Activated T-cell treated with anti-CD3 and anti-CD28 coated beads, Interleukin-2, amount 50 U/mL, for 4 hours (primary cell): ENCODE measurements at regions not wholly inside any gene's neighbourhood (a gene's known extent, or its start where the extent isn't known, plus 50 kb on each side); places are given as distances from the start of the nearest gene placed in this dataset.

Experiments used
- ATAC-seq, 2 donors: fragments of 200-7000 bp; cut with Tn5 transposase; one replicate each; pipeline ENCODE4 v1.10.0; 2021
- DNase-seq: peaks from one replicate; pipeline ENCODE4 v3.0.0-alpha.2; 2020
- H3K27me3 Mint-ChIP-seq: one replicate; pipeline ENCODE4 v1.8.0; 2021; ENCODE audit warnings: low read depth, mixed read lengths
- H3K36me3 Mint-ChIP-seq: one replicate; pipeline ENCODE4 v1.8.0; 2022; ENCODE audit warnings: mixed read lengths; ENCODE audit not compliant: insufficient read depth
- H3K4me1 Mint-ChIP-seq: one replicate; pipeline ENCODE4 v1.8.0; 2021; ENCODE audit warnings: low read depth, mixed read lengths
- H3K4me3 Mint-ChIP-seq: one replicate; pipeline ENCODE4 v1.8.0; 2021; ENCODE audit warnings: mild to moderate bottlenecking, moderate library complexity, mixed read lengths
- H3K9me3 Mint-ChIP-seq: one replicate; pipeline ENCODE4 v1.8.0; 2021; ENCODE audit warnings: mixed read lengths

GRCh38 chr15:93331545-93332167 lies 242.6 kb upstream of the RGMA start:
- no peak for DNase-seq
- Mint-ChIP-seq H3K36me3 (no peaks in the 10 kb centered on the region), H3K27me3 (peaks cover 44% of the 10 kb centered on the region), H3K9me3 (no peaks in the 10 kb centered on the region), H3K4me3 (no peak overlapping the region), H3K4me1 (no peaks in the 10 kb centered on the region)
- no peak for ATAC-seq

DNA sequence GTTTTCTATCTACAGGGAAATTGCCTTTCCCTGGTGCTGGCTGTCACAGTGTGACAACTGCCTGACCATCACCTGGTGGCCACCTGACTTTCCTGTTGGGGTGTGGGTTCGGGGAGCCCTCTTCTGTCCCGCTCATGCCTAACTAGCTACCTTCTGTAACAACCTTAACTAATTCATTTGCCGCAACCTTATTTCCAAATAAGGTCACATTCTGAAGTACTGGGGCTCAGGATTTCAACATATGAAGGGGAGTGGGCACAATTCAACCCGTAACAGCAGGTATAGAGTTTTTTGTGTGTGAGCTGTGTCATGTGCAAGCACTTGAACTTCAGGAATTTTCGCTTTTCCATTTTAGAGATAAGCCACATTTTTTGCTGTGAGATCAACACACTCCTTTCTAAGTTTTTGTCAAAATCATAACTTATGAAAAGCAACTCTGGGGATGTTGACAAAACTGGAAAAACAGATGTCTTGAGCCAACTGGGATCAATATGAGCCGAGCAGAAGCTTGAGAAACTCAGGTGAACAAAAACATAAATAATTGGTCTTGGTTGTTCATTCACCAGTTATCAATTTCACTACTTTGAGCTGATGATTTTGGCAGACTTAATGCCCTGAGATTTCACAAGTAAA lies 242.0 kb upstream of the RGMA start:
- Mint-ChIP-seq H3K4me3 (no peak overlapping the region), H3K4me1 (no peaks in the 10 kb centered on the region), H3K9me3 (no peaks in the 10 kb centered on the region), H3K36me3 (no peaks in the 10 kb centered on the region), H3K27me3 (peaks cover 38% of the 10 kb centered on the region)
- DNase-seq (no peak), ATAC-seq (no peak)

DNA sequence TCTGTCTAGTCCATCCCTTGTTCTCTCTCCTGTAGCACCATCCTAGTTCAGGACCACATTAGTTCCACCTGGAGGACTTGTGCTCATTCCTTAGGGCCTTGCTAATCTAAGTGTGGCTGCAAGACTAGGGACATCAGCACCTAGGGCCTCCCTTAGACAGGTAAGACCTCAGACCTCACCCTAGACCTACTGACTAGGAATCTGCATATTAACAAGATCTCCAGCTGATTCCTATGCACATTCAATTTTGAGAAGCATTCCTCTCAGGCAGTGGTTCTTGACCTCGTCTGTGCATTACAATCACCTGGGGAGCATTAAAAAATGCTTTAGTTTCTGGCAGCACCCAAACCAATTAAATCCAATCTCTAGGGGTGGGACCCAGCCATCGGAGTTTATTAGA lies 238.4 kb upstream of the RGMA start:
- no peak for DNase-seq
- Mint-ChIP-seq H3K4me1 (no peaks in the 10 kb centered on the region), H3K9me3 (no peaks in the 10 kb centered on the region), H3K36me3 (no peaks in the 10 kb centered on the region), H3K27me3 (peaks cover 23% of the 10 kb centered on the region), H3K4me3 (no peak overlapping the region)
- no peak for ATAC-seq

GRCh38 chr15:93324186-93324975 lies 235.4 kb upstream of the RGMA start:
- H3K4me1 Mint-ChIP-seq: no peaks in the 10 kb centered on the region
- no peaks in the 10 kb centered on the region for H3K9me3 Mint-ChIP-seq
- ATAC-seq: no peak
- H3K27me3 Mint-ChIP-seq: peaks cover 3% of the 10 kb centered on the region
- H3K36me3 Mint-ChIP-seq: no peaks in the 10 kb centered on the region
- H3K4me3 Mint-ChIP-seq: no peak overlapping the region
- DNase-seq: no peak

GRCh38 chr15:93321881-93322282 lies 232.9 kb upstream of the RGMA start:
- Mint-ChIP-seq H3K4me3 (no peak overlapping the region), H3K27me3 (peaks cover 4% of the 10 kb centered on the region), H3K9me3 (no peaks in the 10 kb centered on the region), H3K4me1 (no peaks in the 10 kb centered on the region), H3K36me3 (no peaks in the 10 kb centered on the region)
- ATAC-seq: no peak
- no peak for DNase-seq

GRCh38 chr15:93319121-93319814 lies 230.3 kb upstream of the RGMA start:
- Mint-ChIP-seq H3K4me1 (no peaks in the 10 kb centered on the region), H3K36me3 (no peaks in the 10 kb centered on the region), H3K4me3 (no peak overlapping the region), H3K9me3 (no peaks in the 10 kb centered on the region), H3K27me3 (peaks cover 13% of the 10 kb centered on the region)
- DNase-seq (no peak), ATAC-seq (no peak)

DNA sequence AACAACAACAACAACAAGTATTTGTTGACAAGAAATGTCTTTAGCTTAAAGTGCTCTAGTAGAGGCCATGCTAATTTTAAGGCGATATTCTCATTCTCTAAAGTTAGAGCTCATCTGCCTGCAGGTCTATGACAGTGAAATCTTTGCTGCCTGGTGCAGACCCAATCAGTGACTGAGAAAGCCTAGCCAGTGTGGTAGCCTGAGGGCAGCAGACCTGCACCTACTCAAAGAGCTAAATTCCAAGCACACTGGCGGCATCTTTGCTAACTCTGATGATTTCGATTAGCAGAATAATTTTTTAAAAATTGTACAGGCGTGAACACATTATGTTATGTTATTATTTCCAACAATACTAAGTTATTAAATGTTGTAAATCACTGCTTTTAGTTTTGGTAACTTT lies 228.8 kb upstream of the RGMA start:
- Mint-ChIP-seq H3K4me1 (no peaks in the 10 kb centered on the region), H3K4me3 (no peak overlapping the region), H3K36me3 (no peaks in the 10 kb centered on the region), H3K27me3 (peaks cover 17% of the 10 kb centered on the region), H3K9me3 (no peaks in the 10 kb centered on the region)
- no peak for DNase-seq
- ATAC-seq: no peak

DNA sequence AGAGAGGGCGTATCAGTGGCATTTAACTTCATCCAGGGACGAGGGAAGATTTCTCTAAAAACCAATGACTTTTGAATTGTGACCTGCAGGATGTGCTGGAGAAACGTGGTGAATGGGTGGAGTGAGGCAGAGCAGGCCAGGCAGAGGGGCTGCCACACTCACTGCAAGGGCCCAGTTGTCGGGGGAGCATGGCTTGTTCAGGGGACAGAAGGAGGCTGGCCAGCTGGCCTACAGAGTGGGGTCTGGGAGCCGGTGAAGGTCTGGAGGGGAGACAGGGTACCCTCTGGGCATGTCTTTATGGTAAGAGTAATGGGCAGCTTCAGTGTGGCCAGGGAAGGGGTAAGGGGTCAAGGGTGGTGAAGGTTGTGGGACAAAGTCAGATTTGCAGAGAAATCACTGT lies 225.2 kb upstream of the RGMA start:
- H3K9me3 Mint-ChIP-seq: no peaks in the 10 kb centered on the region
- no peaks in the 10 kb centered on the region for H3K4me1 Mint-ChIP-seq
- DNase-seq: no peak
- no peaks in the 10 kb centered on the region for H3K36me3 Mint-ChIP-seq
- ATAC-seq: no peak
- H3K4me3 Mint-ChIP-seq: no peak overlapping the region
- peaks cover 17% of the 10 kb centered on the region for H3K27me3 Mint-ChIP-seq

- ATAC-seq (no peak), DNase-seq (no peak)
- Mint-ChIP-seq H3K4me3 (no peak overlapping the region), H3K27me3 (peaks cover 17% of the 10 kb centered on the region), H3K36me3 (no peaks in the 10 kb centered on the region), H3K9me3 (no peaks in the 10 kb centered on the region), H3K4me1 (no peaks in the 10 kb centered on the region)
These were observed 224.0 kb upstream of the RGMA start for GRCh38 chr15:93312891-93313486.

DNA sequence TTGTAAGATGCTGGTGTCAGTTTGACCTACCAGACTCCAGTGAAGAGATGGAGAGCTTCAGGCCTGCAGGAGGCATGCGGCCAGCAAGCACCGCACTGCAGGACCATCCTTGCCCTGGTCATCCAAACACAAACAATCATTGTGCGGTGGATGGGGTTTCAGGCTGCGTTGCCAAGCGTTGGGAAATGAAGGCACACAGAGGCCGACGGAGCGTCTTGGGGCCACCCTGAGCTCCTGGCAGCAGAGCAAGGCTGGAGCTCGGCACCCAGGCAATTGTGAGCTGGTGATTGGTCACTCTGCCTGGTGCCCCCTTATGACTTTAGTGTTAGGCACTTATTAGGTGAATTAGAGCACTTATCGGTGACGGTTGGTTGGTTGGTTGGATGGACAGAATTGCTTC lies 222.6 kb upstream of the RGMA start:
- no peak for DNase-seq

GRCh38 chr15:93308026-93308690 lies 219.1 kb upstream of the RGMA start:
- ATAC-seq (no peak), DNase-seq (no peak)
- no peaks in the 10 kb centered on the region for H3K36me3 Mint-ChIP-seq
- no peaks in the 10 kb centered on the region for H3K9me3 Mint-ChIP-seq
- H3K27me3 Mint-ChIP-seq: no peaks in the 10 kb centered on the region
- no peak overlapping the region for H3K4me3 Mint-ChIP-seq
- H3K4me1 Mint-ChIP-seq: no peaks in the 10 kb centered on the region

More for the DNA sequence above, 222.6 kb upstream of the RGMA start:
- H3K4me1 Mint-ChIP-seq: no peaks in the 10 kb centered on the region
- ATAC-seq: no peak
- no peaks in the 10 kb centered on the region for H3K36me3 Mint-ChIP-seq
- H3K27me3 Mint-ChIP-seq: peaks cover 10% of the 10 kb centered on the region
- H3K4me3 Mint-ChIP-seq: no peak overlapping the region
- no peaks in the 10 kb centered on the region for H3K9me3 Mint-ChIP-seq

- Mint-ChIP-seq H3K27me3 (peaks cover under 1% of the 10 kb centered on the region), H3K9me3 (no peaks in the 10 kb centered on the region), H3K4me3 (no peak overlapping the region), H3K4me1 (no peaks in the 10 kb centered on the region), H3K36me3 (no peaks in the 10 kb centered on the region)
- ATAC-seq (no peak), DNase-seq (no peak)
These were observed 218.5 kb upstream of the RGMA start for GRCh38 chr15:93307513-93307912.

- no peaks in the 10 kb centered on the region for H3K36me3 Mint-ChIP-seq
- DNase-seq (no peak), ATAC-seq (no peak)
- no peak overlapping the region for H3K4me3 Mint-ChIP-seq
- no peaks in the 10 kb centered on the region for H3K4me1 Mint-ChIP-seq
- peaks cover 2% of the 10 kb centered on the region for H3K27me3 Mint-ChIP-seq
- no peaks in the 10 kb centered on the region for H3K9me3 Mint-ChIP-seq
These were observed 216.3 kb upstream of the RGMA start for GRCh38 chr15:93305306-93305705.
